Ovary (tissue), 7 donors: ENCODE measurements at regions not wholly inside any gene's neighbourhood (a gene's known extent, or its start where the extent isn't known, plus 50 kb on each side); places are given as distances from the start of the nearest gene placed in this dataset.
"Not testable (repeated sequence)": the region's sequence is repeated elsewhere in the genome, so short reads cannot be mapped to it uniquely, and the experiment has no call there.

Experiments used
- DNase-seq, 5 donors: peaks; one replicate each; pipeline ENCODE4 v3.0.0-alpha.2; 2019 to 2020
- H3K27ac ChIP-seq, 2 donors: fragments of 200-600 bp; one replicate each; pipeline versions ENCODE4 v1.5.1 to v1.8.0; 2019 to 2022
- H3K27me3 ChIP-seq: fragments of 200-600 bp; one replicate; pipeline ENCODE4 v1.8.0; 2022
- H3K36me3 ChIP-seq: fragments of 200-600 bp; sonication (generic); one replicate; pipeline ENCODE4 v1.5.1; 2019
- H3K4me1 ChIP-seq: one replicate; pipeline ENCODE4 v1.8.1; 2013; ENCODE audit warnings: mild to moderate bottlenecking, moderate library complexity; ENCODE audit not compliant: insufficient read depth
- H3K4me3 ChIP-seq: fragments of 200-600 bp; sonication (generic); one replicate; pipeline ENCODE4 v1.5.1; 2017
- H3K9me3 ChIP-seq, 2 donors: fragments of 200-600 bp in 1 of 2; sonication (generic) in 1 of 2; one replicate each; pipeline versions ENCODE4 v1.5.1 to v1.8.1; 2013 to 2019; ENCODE audit warnings: mild to moderate bottlenecking in 1 of 2, moderate library complexity in 1 of 2
- EP300 ChIP-seq: sonication (generic); formaldehyde crosslinking; IDR thresholded peaks from one replicate; pipeline ENCODE4 v1.6.1; 2017; ENCODE audit warnings: antibody characterized with exemption
- POLR2A ChIP-seq: fragments of 450-650 bp; IDR thresholded peaks from one replicate; pipeline ENCODE4 v1.6.1; 2017; ENCODE audit warnings: antibody characterized with exemption, mild to moderate bottlenecking, moderate library complexity
- WGBS, 3 donors: extraction: QIAGEN DNeasy Blood & Tissue Kit in 1 of 3; methylation state at CpG; one replicate each; pipeline versions ENCODE4 v1.1.5 to v1.1.7; 2013 to 2017; 5-methylcytosine and 5-hydroxymethylcytosine counted together
- intact Hi-C, 4 donors: fragments of 100-400 bp; cut with DNase I; formaldehyde crosslinking; loops; one replicate each; pipeline versions ENCODE4 v1.11.0 to v1.15.1; 2022 to 2023
- TF ChIP-seq, protein P1 (sequence below), 3 donors: fragments of 450-650 bp in 2 of 3; fragments of 200-600 bp in 1 of 3; IDR thresholded peaks; one replicate each; pipeline versions ENCODE4 v1.5.1 to v1.8.0; 2016 to 2022; ENCODE audit warnings: antibody characterized with exemption in 3 of 3, mild to moderate bottlenecking in 1 of 3
- donor health status: DM: no; HTN: no; CAD: no; lungs with moderate emphysema.
- donor health status: DM: no; HTN: no; CAD: no.
- donor health status: Bipolar disorder and iron deficiency.
- donor health status: DM: no; HTN: no; CAD: no.
- donor health status: DM: yes; HTN: yes; CAD: no.

DNA sequence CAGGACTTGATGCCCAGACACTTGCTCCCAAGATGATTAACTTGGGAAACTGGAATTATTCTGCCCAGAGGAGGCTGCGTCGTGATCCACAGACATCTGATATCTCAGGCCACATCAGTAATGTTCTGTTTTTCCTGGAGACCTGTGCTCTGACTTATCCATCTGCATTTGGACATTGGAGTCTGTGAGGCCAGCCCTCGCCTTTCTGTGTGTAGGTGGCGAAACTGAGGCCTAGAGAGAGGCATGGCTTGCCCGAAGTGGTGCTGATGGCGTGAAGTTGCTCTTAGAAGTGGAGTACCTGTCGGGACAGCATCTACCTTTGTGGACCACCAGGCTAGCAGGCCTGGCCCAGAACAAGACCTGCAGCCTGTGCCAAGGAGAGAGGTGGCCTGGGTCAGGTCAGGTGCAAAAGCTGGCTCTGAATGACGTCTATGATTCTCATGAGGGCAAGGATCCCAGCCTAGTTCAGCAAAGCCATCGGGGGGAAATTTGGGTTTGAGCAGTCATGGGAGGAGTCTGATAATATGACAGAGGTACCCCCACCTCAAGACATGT lies 186.8 kb upstream of the ZNF469 start:
- no peak overlapping the region for H3K4me3 ChIP-seq
- H3K4me1 ChIP-seq, result peaks cover 8% of the 10 kb centered on the region
- H3K27ac ChIP-seq, result no peak overlapping the region
- intact Hi-C loops, result loop anchor here in 1 of 4 donors (10.0 kb wide), 1 partner anchor 189 kb away; the partner anchor contains the start of gene ZNF469
- no peaks in the 10 kb centered on the region for H3K27me3 ChIP-seq
- peak in 1 of 5 donors; percentile 19 for DNase-seq
- H3K36me3 ChIP-seq, result no peaks in the 10 kb centered on the region
- WGBS, 3 donors, result 88 to 93% (median 91%) methylated on average over 9 of the region's 9 CpGs
- no peaks in the 10 kb centered on the region for H3K9me3 ChIP-seq
- no peak for TF ChIP-seq POLR2A
- no peak for TF ChIP-seq EP300
- TF ChIP-seq, protein P1, sequence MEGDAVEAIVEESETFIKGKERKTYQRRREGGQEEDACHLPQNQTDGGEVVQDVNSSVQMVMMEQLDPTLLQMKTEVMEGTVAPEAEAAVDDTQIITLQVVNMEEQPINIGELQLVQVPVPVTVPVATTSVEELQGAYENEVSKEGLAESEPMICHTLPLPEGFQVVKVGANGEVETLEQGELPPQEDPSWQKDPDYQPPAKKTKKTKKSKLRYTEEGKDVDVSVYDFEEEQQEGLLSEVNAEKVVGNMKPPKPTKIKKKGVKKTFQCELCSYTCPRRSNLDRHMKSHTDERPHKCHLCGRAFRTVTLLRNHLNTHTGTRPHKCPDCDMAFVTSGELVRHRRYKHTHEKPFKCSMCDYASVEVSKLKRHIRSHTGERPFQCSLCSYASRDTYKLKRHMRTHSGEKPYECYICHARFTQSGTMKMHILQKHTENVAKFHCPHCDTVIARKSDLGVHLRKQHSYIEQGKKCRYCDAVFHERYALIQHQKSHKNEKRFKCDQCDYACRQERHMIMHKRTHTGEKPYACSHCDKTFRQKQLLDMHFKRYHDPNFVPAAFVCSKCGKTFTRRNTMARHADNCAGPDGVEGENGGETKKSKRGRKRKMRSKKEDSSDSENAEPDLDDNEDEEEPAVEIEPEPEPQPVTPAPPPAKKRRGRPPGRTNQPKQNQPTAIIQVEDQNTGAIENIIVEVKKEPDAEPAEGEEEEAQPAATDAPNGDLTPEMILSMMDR (IDR thresholded peaks at IDR 0.05), result no peak

DNA sequence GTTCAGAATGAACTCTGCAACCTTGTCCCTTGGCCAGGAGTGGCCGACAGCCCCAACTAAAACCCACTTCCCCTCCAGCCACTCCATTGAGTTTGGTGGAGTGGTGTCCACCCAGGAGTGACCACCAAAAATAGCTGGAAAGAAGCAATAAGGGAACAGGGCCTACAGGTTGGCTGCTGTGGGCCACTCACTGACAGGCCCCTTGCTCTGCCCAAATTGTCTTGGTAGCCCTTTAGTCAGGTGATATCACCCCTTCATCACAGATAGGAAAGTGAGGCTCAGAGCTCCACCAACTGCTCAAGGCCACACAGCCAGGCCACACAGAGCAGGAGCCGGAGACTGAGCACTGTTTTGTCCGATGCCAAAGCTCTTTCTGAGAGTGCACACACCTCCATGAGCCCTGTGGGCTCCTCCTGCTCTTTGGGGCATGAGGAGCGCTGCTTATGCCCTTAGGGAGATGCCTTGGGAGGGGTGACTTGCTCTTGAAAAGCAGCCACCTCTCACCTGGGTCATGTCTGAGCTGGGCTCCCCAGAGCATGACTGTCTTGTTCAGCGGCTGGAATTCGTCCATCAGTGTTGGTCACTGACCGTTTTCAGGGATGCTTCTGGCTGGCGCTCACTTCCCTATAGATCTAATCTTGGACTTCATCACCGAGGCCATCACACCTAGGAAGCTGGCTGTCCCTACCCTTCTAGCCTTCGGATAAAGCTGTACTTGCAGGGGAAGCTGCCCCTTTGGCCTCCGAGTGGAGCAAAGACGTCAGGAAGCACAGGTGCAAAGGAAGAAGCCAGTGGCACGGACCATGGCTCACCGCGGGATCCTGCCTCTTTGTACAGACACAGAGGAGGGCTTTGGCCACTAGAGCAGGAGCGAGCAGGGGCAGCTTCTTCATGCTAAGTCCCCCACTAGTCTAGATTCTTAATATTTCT lies 186.0 kb upstream of the ZNF469 start:
- Histone ChIP-seq H3K9me3 (no peaks in the 10 kb centered on the region), H3K4me3 (no peak overlapping the region), H3K36me3 (no peaks in the 10 kb centered on the region), H3K27ac (no peak overlapping the region), H3K4me1 (peaks cover 8% of the 10 kb centered on the region), H3K27me3 (no peaks in the 10 kb centered on the region)
- TF ChIP-seq POLR2A (no peak), EP300 (no peak)
- TF ChIP-seq, protein P1 (IDR thresholded peaks at IDR 0.05), result no peak
- WGBS, 3 donors, result 92 to 98% (median 96%) methylated on average over 16 of the region's 16 CpGs
- DNase-seq, result peak in 1 of 5 donors; percentile 15
- intact Hi-C loops, result loop anchor here in 1 of 4 donors (10.0 kb wide), 1 partner anchor 188 kb away; the partner anchor contains the start of gene ZNF469

DNA sequence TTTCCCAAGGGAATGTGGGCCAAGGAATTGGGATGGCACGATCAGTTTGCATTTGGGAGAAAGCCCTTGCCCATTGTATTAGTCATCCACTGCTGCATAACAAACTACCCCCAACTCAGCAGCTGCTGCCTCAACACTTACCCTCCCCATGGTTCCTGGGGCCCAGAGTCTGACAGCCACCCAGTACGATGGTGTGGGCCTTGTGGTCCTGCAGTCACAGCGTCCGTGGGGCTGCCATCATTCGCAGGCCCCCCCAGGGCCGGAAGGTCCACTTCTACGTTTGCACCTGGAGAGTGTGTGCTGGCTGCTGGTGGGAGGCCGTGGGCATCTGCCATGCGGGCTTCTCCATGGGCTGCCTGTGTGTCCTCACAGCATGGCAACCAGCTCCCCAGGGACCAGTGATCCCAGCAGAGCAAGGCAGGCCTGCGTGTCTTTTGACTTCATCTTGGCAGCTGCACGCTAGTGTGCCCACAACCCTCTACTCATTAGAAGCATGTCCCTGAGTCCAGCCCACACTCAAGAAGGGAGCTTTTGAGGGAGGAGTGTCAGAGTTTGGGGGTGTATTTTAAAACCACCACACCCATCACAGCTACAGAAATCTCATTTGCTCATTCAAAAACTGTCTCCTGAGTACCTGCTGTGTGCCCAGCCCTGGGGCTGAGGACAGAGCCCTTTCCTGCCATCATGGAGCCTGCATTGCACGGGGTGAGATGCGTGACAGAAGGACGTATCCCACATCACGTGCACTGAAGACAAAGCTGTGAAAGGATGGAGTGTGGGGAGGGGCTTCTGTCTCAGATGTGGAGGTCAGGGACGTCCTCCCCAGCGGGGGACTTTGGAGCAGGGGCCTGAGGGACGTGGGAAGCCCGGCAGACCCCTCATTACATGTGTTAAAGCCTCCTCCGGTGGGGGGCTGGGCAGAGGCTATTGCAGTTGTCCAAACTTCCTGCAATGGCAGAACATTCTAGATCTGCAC lies 185.0 kb upstream of the ZNF469 start:
- peak in 1 of 5 donors; percentile 17 for DNase-seq
- intact Hi-C loops, result loop anchor here in 1 of 4 donors (10.0 kb wide), 1 partner anchor 187 kb away; the partner anchor contains the start of gene ZNF469
- H3K27me3 ChIP-seq, result no peaks in the 10 kb centered on the region

DNA sequence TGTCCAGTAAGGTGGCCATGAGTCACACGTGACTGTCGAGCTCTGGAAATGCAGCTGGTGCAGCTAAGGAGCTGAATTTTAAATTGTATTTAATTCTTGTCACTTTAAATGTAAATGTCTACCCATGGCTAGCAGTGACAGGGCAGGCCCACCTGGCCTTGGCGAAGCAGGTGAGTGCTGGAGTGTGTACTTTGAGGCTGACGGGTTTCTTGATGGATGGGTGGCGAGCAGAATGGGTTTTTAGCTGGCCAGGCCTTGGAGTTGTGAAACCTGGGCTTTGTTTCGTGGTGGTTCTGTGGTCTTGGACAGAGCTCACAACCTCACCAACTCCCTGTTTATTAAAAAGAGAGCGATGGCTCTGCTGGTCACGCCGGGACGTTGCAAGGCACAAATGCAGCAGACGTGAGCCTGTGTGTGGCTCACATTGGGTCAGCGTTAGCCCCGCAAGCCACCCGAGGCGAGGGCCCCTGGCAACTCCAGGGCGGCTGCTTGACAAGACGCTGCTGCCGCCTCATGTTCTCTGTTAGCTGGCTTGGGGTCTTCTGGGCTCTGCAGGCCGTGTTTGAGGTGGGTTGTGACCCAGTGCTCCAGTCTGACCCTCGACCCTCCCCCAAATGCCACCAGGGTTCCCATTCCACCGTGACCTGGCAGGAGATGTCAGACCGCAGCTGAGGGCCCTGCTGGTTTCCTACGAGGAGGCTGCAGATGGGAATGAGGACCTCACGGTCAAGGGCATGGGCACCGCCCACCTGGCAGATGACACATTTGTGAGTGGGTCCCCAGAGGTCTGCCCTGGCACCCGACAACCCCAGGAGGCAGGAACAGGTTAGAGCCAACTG lies 184.1 kb upstream of the ZNF469 start:
- intact Hi-C loops, result loop anchor here in 1 of 4 donors (10.0 kb wide), 1 partner anchor 186 kb away; the partner anchor contains the start of gene ZNF469
- H3K9me3 ChIP-seq, H3K27ac ChIP-seq, H3K36me3 ChIP-seq, DNase-seq, H3K4me1 ChIP-seq, H3K4me3 ChIP-seq, H3K27me3 ChIP-seq: not testable (repeated sequence)
- 88 to 93% (median 91%) methylated on average over 10 to 25 of the region's 26 CpGs for WGBS, 3 donors

More for the DNA sequence above, 185.0 kb upstream of the ZNF469 start:
- Histone ChIP-seq H3K4me1 (peaks cover 8% of the 10 kb centered on the region), H3K4me3 (no peak overlapping the region), H3K9me3 (no peaks in the 10 kb centered on the region), H3K36me3 (no peaks in the 10 kb centered on the region), H3K27ac (no peak overlapping the region)
- WGBS, 3 donors, result 87 to 91% (median 90%) methylated on average over 20 of the region's 20 CpGs
- TF ChIP-seq EP300 (no peak), POLR2A (no peak)
- TF ChIP-seq, protein P1 (IDR thresholded peaks at IDR 0.05), result no peak

DNA sequence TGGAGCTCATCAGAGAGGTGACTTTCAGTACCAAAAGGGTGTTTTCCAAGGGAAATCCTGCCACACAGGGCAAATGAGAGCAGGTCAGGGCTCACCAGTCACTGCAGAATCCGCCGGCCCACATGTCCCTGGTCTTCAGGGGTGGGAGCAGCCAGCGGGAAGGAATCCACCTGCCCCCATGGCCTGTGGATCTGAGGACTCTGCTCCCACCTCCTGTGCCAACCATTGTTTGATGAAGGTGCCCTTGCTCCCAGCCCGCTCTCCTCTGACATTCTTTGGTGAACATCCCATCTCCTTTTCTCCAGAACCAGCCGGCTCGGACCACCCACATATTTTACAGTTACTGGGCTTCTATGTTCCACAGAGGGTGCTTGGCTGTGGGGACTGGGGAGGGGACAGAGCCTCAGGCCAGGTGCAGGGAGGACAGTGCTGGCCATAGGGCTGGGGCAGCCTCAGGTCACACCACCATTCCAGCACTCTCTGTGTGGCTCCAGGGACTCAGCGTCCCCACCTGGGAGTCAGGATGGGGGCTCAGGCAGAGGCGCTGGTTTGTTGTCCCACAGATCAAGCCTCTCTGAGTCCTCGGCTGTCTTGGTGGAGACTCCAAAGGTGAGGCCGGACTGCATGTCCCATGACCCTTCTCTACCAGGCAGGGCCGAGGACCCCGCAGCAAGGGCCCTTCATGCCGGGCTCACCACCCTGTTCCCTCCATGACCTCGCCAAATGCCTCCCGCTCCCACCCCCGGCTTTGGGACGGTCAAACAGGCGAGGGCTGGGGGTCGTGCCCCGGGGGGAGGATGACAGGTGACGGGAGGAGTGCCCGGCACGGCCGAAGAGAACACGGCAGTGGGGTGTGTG lies 183.2 kb upstream of the ZNF469 start:
- not testable (repeated sequence) for H3K27ac ChIP-seq, H3K36me3 ChIP-seq, H3K9me3 ChIP-seq, H3K4me3 ChIP-seq, H3K4me1 ChIP-seq, H3K27me3 ChIP-seq
- intact Hi-C loops, result loop anchor here in 1 of 4 donors (10.0 kb wide), 1 partner anchor 185 kb away; the partner anchor contains the start of gene ZNF469
- peak in 1 of 5 donors; percentile 19 for DNase-seq
- WGBS, 3 donors, result 91 to 96% (median 92%) methylated on average over 24 to 25 of the region's 25 CpGs
